ENCODE measurements at regions not wholly inside any gene's neighbourhood (a gene's known extent, or its start where the extent isn't known, plus 50 kb on each side); places are given as distances from the start of the nearest gene placed in this dataset.

GRCh38 chr3:161674402-161674801 is 177.8 kb downstream of the OTOL1 start:
- no peak for TF ChIP-seq POLR2A (IDR thresholded peaks at IDR 0.05)
- TF ChIP-seq CTCF (IDR thresholded peaks at IDR 0.05), result no peak

All from tibial nerve (tissue), 3 donors.